ENCODE measurements at regions not wholly inside any gene's neighbourhood (a gene's known extent, or its start where the extent isn't known, plus 50 kb on each side); places are given as distances from the start of the nearest gene placed in this dataset.
"Not testable (repeated sequence)": the region's sequence is repeated elsewhere in the genome, so short reads cannot be mapped to it uniquely, and the experiment has no call there.

DNA sequence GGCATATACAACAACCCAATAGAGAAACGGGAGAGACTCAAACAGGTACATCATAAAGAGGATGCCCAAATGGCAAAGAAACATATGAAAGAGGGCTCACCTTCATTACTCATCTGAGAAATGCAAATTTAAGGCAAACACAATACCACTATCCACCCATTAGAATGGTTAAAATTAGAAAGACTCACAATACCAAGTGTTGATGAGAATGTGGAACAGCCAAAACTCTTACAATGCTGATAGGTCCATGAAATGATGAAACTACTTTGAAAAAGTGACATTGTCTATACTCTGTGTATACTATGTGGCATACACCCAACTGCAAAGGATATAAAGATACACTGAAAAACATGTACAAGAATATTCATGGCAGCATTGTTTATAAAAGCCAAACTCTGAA is 96.2 kb upstream of the TSHZ3 start:
- DNase-seq (ENCODE audit: low spot score) = no peak

DNA sequence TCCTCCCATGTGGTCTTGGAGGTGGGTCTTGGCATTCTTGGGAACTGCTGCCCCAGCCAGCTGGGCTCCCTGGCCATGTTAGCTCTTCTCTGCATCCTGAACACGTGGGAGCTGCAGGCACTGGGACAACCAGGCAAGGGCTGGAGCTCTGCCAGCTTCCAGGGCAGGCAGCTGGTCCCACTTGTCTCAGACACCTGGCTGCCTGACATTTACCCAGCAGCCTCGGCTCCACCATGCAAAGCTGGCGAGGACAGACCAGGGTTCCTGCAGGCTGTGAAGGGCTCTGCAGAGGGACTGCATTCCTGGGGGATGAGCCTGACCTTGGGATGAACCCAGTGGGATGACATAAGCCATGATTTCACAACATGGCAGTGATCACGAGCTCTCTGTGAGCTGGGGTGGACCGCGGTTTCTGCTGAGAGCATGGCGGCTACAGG is 99.0 kb upstream of the TSHZ3 start:
- DNase-seq (ENCODE audit: low spot score) = peak; percentile 91

DNA sequence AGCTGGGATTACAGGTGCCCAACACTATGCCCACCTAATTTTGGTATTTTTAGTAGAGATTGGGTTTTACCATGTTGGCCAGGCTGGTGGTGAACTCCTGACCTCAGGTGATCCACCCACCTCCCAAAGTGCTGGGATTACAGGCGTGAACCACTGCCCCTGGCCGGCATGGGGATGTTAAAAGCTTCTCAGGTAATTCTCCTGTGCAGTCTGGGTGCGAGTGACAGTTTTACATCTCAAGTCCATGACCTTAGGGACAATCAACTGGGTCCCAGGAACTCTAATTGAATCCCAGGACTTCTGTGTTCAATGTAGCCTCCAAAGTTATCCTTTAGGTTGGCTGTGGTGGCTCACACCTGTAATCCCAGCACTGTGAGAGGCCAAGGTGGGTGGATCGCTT is 100.1 kb upstream of the TSHZ3 start:
- DNase-seq (ENCODE audit: low spot score) = no peak

DNA sequence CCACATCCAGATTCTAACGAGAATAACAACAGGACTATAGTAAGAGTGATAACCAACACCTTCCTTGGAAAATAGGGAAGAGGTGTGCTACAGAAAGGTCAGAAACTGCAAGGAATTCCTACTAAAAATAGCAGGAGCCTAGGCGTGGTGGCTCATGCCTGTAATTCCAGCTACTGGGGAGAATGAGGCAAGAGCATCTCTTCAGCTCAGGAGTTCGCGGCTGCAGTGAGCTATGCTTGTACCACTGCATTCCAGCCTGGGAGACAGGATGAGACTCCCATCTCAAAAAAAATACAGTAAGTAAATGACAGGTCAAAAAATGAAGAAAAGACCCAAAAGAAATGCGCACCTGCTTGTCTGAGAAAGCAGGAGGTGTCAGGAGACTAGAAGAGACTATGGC is 101.5 kb upstream of the TSHZ3 start:
- no peak for DNase-seq (ENCODE audit: low spot score)

DNA sequence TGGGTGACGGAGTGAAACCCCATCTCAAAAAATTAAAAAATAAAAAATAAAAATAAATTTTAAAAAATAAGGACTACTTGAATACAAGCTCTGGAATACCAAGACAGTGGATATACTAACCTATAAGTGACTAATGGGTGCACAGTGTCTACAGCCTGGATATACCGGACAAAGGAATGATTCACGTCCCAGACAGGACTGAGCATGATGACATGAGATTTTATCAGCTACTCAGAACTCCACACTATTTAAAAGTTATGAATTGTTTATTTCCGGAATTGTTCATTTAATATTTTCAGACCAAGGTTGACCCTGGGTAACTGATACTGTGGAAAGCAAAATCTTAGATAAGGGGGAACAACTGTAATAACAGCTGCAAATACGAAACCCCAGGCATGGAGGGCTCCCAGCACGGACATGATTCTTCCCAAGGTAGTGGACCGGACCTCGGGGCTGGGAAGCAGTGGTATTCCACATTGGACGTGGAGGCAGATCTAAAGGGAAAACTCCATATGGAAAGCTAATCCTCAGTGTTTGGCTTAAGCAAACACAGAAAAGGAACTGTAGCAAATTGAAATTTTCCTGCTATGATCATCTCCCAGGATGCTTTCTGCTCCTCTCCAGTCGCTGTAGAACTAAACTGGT is 102.6 kb upstream of the TSHZ3 start:
- DNase-seq (ENCODE audit: low spot score) = no peak

DNA sequence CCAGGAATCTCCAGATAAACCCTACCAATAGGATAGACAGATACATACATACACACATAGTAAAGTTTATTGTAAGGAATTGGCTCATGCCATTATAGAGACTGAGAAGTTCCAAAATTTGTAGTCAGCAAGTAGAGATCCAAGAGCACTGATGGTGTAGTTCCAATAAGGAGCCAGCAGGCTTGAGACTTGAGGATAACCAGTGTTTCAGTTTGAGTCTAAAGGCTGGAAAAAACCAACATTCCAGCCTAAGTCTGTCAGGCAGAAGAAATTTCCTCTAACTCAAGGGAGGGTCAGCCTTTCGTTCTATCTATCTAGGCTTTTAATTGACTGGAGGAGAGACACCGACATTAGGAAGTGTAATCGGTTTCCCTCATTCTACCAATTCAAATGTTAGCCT is 110.2 kb upstream of the TSHZ3 start:
- DNase-seq (ENCODE audit: low spot score) = no peak

DNA sequence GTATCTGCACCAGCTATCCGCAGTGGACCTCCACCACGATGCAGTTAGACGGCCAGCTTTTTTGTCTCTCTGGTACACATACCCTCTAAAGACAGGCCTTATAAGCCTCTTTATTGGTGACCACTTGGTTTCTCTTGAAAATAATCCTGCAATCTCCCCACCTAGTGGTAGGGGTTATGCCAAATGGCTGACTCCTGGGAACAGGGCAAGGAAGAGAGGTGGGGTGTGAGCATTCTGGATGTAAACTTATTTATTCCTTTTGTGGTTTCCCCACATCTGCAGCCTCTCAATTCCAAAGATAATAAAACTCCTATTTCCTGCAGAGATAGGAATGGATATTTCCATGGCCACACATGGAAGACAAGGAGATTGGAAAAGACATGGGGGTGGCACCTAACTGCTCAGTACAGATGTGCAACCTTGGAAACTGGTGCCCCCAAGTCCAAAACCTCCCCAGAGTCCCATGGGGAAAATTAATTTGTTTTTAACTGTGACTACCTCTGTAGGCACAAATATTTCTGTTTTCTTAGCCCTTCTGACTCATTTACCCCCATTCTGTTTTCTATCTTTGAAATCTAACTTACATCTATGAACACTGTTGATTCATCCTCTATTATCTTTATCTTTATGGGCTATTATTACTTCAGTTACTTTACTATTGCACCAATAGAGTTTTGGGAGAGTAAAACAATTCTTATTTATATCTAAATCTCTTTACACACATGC is 112.7 kb upstream of the TSHZ3 start:
- DNase-seq (ENCODE audit: low spot score) = peak; percentile 6

DNA sequence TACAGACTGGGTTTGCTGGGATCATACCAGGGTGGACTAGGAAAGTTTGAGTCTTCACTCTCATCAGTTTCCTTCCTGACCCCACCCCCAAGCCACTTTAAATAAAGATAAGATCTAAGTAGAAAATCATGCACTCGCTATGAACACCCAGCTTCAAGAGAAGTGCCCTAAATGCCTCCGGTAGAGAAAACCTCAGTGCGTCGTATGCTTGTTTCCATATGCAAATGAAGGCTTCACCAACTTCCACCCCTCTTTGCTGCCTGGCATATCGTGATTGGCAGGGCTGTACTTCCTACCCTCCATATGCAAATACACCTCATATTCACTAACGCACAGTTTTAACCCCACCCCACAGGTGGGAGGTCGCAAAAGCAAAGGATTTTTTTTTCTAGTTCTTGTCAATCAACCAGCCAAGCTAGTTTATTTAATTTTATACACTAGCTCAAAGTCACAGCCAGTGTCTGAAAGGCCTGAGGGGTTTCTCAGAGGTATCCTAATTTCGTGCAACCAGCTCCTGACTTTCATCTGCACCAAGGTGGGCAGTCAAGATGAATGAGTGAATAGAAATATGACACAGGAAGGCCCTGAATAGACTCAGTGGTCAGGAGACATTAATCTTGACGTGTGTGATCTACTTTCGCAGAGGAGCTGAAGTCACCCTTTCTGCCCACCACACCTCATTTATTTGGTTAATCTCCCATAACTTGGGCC is 121.1 kb upstream of the TSHZ3 start:
- DNase-seq (ENCODE audit: low spot score) = no peak

DNA sequence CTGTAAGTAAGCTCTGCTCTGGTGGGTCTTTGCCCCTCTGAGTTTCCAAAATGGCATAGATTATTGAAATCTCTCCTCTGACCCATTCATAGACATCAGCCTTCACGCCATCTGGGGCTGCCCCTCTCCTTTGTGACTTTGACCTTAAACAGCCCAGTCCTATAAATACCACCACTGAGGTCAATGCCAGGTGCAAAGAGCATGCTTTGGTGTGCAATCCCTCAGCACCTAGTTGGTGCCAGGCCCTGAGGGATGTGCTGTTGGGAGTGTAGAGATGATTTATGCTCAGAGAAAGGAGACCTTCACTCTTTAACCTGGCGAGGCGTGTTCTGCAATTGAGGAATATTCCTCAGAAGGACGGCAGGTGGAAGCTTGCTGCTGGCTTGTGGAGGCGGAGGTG is 121.7 kb upstream of the TSHZ3 start:
- DNase-seq (ENCODE audit: low spot score) = no peak

DNA sequence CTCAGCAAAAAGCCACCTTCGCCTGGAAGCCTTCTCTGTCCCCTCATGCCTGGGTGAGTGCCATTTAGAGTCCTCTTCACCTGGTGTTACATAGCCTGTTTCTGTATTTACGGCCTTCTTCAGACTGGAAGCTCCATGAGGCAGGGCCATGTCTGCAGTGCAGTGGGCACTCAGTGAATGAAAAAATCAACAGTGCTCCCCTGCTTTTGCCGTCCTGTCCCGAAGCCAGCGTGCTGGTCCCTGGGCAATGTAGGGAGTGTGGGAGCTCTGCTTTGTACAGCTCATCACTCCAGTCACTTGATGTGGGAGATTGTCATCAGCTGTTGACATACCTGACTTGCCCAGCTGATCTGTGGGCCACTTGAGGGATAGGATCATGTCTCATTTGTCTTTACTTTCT is 129.0 kb upstream of the TSHZ3 start:
- DNase-seq (ENCODE audit: low spot score) = no peak

DNA sequence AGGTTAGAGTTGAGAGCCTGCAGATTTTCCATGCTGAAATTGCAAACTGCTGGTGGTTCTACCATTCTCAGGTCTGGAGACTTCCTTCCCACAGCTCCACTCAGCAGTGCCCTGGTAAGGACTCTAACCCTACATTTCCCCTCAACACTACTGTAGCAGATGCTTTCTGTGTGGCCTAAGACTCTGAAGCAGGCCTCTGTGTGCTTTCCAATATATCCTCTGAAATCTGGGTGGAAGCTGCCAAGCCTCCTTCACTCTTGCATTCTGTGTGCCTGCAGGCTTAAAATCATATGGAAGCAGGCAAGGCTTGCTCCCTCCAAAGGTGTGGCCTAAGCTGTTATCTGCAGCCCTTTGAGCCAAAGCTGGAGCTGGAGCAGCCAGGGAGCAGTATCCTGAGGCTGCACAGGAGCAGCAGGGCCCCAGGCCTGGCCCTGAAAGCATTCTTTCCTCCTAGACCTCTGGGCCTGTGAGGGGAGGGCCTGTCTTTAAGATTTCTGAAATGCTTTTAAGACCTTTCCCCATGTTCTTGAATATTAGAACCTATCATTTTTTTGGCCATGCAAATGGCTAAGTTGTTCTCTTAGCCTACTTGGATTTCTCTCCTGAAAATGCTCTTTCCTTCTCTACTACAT is 134.1 kb upstream of the TSHZ3 start:
- no peak for DNase-seq (ENCODE audit: low spot score)

DNA sequence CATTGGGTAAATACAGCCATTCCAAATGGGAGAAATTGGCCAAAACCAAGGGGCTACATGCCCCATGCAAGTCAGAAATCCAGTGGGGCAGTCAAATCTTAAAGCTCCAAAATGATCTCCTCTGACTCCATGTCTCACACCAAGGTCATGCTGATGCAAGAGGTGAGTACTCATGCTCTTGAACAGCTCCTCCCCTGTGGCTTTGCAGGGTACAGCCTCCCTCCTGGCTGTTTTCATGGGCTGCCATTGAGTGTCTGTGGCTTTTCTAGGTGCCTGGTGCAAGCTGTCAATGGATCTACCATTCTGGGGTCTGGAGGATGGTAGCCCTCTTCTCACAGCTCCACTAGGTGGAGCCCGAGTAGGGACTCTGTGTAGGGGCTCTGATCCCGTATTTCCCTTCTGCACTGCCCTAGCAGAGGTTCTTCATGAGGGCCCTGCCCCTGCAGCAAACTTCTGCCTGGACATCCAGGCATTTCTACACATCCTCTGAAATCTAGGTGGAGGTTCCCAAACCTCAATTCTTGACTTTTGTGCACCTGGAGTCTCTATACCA is 135.7 kb upstream of the TSHZ3 start:
- DNase-seq (ENCODE audit: low spot score) = not testable (repeated sequence)

DNA sequence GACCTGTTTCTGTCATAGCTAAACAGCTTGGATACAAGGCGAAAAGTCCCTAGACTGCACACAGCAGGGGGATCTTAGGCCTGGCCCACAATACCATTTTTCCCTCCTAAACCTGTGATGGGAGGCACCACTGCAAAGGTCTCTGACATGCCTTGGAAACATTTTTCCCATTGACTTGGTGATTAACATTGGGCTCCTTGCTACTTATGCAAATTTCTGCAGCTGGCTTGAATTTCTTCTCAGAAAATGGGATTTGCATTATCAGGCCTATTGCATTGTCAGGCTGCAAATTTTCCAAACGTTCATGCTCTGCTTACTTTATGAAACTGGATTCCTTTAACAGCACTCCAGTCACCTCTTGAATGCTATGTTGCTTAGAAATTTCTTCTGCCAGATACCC is 136.2 kb upstream of the TSHZ3 start:
- no peak for DNase-seq (ENCODE audit: low spot score)

DNA sequence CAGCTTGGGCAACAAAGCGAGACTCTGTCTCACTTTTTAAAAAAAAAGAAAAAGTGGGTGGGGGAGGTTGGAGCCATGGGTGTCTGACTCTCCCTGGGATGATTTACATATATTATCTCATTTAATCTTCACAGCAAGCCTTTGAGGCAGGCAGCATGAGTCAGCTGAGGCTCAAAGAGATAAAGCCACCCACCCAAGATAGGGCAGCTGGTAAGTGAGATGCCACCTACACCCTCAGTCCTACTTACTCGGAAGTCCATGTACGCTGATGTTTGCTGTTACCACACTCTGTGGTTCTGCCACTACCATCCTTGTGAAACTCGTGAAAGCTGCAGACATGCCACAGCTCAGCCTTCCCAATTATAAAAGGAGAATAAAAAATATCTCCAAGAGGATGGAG is 142.0 kb upstream of the TSHZ3 start:
- DNase-seq (ENCODE audit: low spot score) = no peak

DNA sequence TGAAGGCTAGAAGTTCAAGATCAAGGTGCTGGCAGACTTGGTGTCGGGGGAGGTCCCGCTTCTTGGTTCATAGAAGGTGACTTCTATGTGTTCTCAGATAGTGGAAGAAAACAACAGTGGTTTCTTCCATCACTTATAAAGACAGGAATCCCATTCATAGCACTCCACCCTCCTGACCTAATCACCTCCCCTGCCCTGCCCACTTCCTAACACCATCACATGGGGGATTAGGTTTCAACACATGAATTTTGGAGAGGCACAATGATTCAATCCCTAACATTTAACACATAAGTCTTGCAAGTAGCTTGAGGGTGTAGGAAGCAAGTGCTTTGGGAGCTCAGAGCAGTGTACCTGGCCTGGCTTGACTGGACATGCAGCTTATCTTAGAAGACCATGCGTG is 142.8 kb upstream of the TSHZ3 start:
- no peak for DNase-seq (ENCODE audit: low spot score)

DNA sequence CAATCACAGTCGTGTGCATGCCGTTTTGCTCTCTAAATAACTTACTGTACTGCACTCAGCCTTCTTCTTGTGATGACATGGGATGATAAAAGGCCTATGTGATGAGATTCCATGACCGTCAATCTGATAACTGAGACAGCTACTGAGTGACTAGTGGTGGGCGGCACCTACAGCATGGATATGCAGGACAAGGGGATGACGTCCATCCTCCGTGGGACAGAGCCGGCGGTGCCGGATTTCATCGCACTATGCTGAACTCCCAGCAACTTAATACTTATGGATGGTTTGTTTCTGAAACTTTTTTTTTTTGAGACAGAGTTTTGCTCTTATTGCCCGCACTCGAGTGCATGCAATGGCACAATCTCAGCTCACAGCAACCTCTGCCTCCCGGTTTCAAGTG is 146.8 kb upstream of the TSHZ3 start:
- DNase-seq (ENCODE audit: low spot score) = no peak

DNA sequence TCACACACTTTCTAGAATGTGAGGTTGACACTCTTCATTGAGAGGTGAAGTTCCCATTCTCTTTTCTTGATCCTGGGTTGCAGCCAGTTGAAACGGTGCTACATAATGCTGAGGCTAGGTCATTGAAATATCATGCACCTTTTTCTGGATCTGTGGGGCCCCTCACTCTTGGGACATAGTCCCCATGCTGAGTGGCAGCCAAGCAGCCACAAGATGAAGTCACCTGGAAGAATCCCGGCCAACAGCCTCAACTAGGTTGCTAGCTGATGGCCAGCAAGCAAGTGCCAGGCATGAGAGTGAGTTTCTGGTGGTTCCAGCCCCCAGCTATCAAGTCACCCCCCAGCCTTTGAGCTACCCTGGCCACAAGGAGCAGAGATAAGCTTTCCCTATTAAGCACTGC is 148.5 kb upstream of the TSHZ3 start:
- DNase-seq (ENCODE audit: low spot score) = no peak

DNA sequence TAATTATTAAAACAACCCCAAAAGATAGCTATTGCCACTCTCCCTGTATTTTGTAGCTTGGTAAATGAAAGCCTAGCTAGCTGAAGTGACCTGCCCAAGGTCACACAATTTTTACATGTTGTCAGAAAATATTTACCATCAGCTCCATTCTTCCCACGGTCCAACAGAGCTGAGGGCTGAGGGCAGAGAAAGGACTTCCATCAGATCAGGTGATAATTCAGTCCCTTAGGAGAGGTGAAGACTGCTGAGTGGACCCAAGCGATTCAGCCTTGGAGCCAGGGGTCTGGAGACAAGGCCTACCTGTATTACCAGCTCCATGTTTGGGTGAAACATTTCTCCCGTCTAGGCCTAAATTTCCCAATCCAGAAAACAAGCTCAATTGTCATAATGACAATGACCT is 149.5 kb upstream of the TSHZ3 start:
- no peak for DNase-seq (ENCODE audit: low spot score)

DNA sequence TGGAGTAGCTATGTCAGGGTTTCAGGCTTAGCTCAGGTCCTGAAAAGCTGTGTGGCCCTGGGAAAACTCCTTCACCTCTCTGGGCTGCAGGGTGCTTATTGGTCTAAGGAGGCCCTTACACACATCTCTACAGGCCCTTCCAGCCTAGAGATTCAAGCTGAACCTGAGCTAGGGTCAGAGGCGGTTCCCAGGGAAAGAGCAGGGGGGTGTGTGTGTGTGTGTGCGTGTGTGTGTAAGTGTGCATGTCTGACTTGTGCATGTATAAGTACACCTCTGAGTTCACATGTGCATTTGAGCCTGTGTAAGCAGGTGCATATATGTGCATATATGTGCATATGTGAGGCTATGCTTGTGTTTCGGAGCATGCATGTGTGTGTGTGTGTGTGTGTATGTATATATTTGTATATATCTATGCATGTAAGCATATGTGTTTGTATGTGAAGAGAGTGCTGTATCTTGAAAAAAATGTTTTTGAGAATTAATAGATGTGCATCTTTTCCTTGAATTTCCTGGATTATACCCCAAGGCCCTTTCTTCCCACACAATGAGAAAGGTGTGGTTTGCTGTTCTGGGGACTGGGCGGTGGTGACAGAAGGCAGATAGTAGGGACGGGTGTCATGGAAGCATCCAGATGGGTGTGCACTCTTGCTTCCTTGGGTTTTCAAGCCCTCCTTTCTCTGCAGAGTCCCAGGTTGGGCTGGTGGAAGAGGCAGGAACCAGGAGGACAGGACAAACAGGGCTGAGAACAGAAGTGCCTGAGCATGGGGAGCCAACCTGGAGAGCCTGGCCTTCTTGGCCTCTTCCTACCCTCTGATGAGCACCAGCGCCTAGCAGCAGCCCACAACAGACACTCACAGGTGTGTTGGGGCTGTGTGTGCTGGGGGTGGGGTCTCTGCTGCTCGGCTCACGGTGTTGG is 150.3 kb upstream of the TSHZ3 start:
- no peak for DNase-seq (ENCODE audit: low spot score)

DNA sequence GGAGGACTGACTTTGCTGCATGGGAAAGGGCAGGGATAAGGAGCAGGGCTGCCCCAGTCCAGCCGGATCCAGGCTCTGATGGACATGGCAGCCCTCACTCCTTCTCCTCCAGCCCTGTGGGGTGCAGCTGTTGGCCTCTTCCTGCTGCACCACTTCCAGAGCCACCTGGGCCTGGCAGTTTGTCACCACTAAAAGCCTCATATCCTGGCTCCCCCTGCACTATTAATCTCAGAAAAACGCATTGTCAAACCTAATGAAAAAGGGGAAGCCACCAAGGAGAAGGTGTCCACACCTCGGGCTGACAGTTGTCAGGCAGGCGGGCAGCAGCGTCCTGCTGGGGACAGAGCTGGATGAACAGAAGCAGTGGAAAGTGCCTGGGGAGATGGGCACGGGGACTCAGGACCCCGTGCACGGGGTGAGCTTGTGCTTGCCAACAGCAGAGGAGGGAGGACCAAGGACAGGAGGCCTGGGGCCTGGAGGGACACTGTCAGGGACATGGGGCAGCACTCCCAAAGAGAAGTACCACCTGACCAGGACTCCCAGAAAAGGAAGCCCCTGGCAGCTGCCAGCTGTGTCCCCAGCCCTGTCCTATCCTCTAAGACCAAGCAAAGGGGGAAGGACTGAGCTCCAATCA is 151.1 kb upstream of the TSHZ3 start:
- no peak for DNase-seq (ENCODE audit: low spot score)

DNA sequence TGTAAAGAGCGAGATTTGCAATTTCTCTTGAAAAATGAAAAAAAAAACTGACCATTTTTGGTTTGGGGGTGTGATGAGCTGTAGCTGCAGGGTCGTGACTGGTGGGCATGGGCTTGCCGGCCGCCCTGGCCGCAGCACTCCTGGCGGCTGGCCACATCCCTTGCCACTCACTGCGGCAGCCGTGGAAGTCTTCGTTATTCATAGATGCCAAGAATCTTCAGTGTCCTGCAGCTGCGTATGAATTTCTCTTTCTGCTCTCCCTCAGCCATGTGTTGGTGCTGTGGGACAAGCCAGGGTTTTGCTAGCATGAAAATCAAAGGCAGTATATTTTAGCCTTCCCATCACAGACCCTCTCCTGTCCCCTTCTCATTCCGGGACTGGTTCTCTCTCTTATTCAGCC is 151.7 kb upstream of the TSHZ3 start:
- DNase-seq (ENCODE audit: low spot score) = no peak

All from GM03348 (cell line).